Brain microvascular endothelial cell (primary cell): ENCODE measurements at regions not wholly inside any gene's neighbourhood (a gene's known extent, or its start where the extent isn't known, plus 50 kb on each side); places are given as distances from the start of the nearest gene placed in this dataset.

ENCODE experiments used
- DNase-seq: peaks from one replicate; pipeline ENCODE4 v3.0.0-alpha.2; 2020
- H3K27ac ChIP-seq: fragments of 250-450 bp; sonication (Bioruptor Pico); 2 replicates; pipeline ENCODE4 v1.5.1; 2020; ENCODE audit warnings: mild to moderate bottlenecking, moderate library complexity
- H3K27me3 ChIP-seq: fragments of 250-450 bp; sonication (Bioruptor Pico); replicated peaks from 2 replicates; pipeline ENCODE4 v1.5.1; 2020; ENCODE audit warnings: mild to moderate bottlenecking
- H3K36me3 ChIP-seq: fragments of 250-450 bp; sonication (Bioruptor Pico); replicated peaks from 2 replicates; pipeline ENCODE4 v1.5.1; 2020; ENCODE audit warnings: mild to moderate bottlenecking
- H3K4me3 ChIP-seq: 2 replicates; pipeline ENCODE4 v1.5.1; 2011; ENCODE audit warnings: low read depth, mild to moderate bottlenecking, control low read depth, low read length, moderate library complexity
- CTCF ChIP-seq: IDR thresholded peaks from 2 replicates; pipeline ENCODE4 v1.5.1; 2011; ENCODE audit warnings: low read depth, mild to moderate bottlenecking, moderate library complexity, low read length, control low read depth, inconsistent platforms; ENCODE audit errors: missing control alignments
- in situ Hi-C: cut with HindIII; loops from 2 replicates; pipeline ENCODE4 v1.10.0; 2017; ENCODE audit warnings: low sequenced_read_pairs, low pct_ligation_motif_present

- no peak overlapping the region for H3K4me3 ChIP-seq
- TF ChIP-seq CTCF: no peak
- in situ Hi-C loops: no loop called here
- no peaks in the 10 kb centered on the region for H3K36me3 ChIP-seq
- no peaks in the 10 kb centered on the region for H3K27me3 ChIP-seq
- H3K27ac ChIP-seq: no peak overlapping the region
- no peak for DNase-seq
Measured at GRCh38 chr9:106120071-106120470, 425.7 kb downstream of the TMEM38B start.

GRCh38 chr9:106127776-106128175 lies 433.4 kb downstream of the TMEM38B start:
- no peak overlapping the region for H3K4me3 ChIP-seq
- no peaks in the 10 kb centered on the region for H3K36me3 ChIP-seq
- H3K27ac ChIP-seq: no peak overlapping the region
- in situ Hi-C loops: no loop called here
- no peak for TF ChIP-seq CTCF
- no peaks in the 10 kb centered on the region for H3K27me3 ChIP-seq
- no peak for DNase-seq

- TF ChIP-seq CTCF: no peak
- no peaks in the 10 kb centered on the region for H3K27me3 ChIP-seq
- no peak overlapping the region for H3K27ac ChIP-seq
- in situ Hi-C loops: no loop called here
- no peaks in the 10 kb centered on the region for H3K36me3 ChIP-seq
- DNase-seq: no peak
- H3K4me3 ChIP-seq: no peak overlapping the region
Measured at GRCh38 chr9:106130374-106130773, 436.0 kb downstream of the TMEM38B start.

- Histone ChIP-seq H3K36me3 (no peaks in the 10 kb centered on the region), H3K27ac (no peak overlapping the region), H3K4me3 (no peak overlapping the region), H3K27me3 (no peaks in the 10 kb centered on the region)
- no peak for TF ChIP-seq CTCF
- no peak for DNase-seq
- in situ Hi-C loops: no loop called here
Measured at GRCh38 chr9:106143781-106144180, 449.4 kb downstream of the TMEM38B start.

GRCh38 chr9:106146066-106146840 lies 451.9 kb downstream of the TMEM38B start:
- DNase-seq: no peak
- in situ Hi-C loops: no loop called here
- no peak for TF ChIP-seq CTCF

GRCh38 chr9:106146886-106147285 lies 452.5 kb downstream of the TMEM38B start:
- no peaks in the 10 kb centered on the region for H3K27me3 ChIP-seq
- in situ Hi-C loops: no loop called here
- no peak overlapping the region for H3K27ac ChIP-seq
- no peak for DNase-seq
- H3K36me3 ChIP-seq: no peaks in the 10 kb centered on the region
- TF ChIP-seq CTCF: no peak
- no peak overlapping the region for H3K4me3 ChIP-seq

More at GRCh38 chr9:106146066-106146840, 451.9 kb downstream of the TMEM38B start:
- Histone ChIP-seq H3K27me3 (no peaks in the 10 kb centered on the region), H3K27ac (no peak overlapping the region), H3K36me3 (no peaks in the 10 kb centered on the region), H3K4me3 (no peak overlapping the region)
